ENCODE measurements at regions not wholly inside any gene's neighbourhood (a gene's known extent, or its start where the extent isn't known, plus 50 kb on each side); places are given as distances from the start of the nearest gene placed in this dataset.

- Histone ChIP-seq H3K4me3 (no peak overlapping the region), H3K4me1 (no peaks in the 10 kb centered on the region), H3K27me3 (no peaks in the 10 kb centered on the region), H3K27ac (no peak overlapping the region), H3K36me3 (no peaks in the 10 kb centered on the region), H3K9me3 (peaks cover 0 to 8% (median 2%) of the 10 kb centered on the region in 4 donors)
- DNase-seq (ENCODE audit: low spot score in 2 of 2), result no peak
- 74 to 78% methylated on average over 3 of the region's 3 CpGs for WGBS, 2 donors
- TF ChIP-seq, protein P1, sequence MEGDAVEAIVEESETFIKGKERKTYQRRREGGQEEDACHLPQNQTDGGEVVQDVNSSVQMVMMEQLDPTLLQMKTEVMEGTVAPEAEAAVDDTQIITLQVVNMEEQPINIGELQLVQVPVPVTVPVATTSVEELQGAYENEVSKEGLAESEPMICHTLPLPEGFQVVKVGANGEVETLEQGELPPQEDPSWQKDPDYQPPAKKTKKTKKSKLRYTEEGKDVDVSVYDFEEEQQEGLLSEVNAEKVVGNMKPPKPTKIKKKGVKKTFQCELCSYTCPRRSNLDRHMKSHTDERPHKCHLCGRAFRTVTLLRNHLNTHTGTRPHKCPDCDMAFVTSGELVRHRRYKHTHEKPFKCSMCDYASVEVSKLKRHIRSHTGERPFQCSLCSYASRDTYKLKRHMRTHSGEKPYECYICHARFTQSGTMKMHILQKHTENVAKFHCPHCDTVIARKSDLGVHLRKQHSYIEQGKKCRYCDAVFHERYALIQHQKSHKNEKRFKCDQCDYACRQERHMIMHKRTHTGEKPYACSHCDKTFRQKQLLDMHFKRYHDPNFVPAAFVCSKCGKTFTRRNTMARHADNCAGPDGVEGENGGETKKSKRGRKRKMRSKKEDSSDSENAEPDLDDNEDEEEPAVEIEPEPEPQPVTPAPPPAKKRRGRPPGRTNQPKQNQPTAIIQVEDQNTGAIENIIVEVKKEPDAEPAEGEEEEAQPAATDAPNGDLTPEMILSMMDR (IDR thresholded peaks at IDR 0.05), result no peak
- no peak for TF ChIP-seq EP300 (IDR thresholded peaks at IDR 0.05)
- TF ChIP-seq POLR2A (IDR thresholded peaks at IDR 0.05), result no peak
Observed at GRCh38 chr14:98682033-98682432, 590.0 kb downstream of the BCL11B start.

- TF ChIP-seq, protein P1 (IDR thresholded peaks at IDR 0.05), result no peak
- TF ChIP-seq POLR2A (IDR thresholded peaks at IDR 0.05), result no peak
- TF ChIP-seq EP300 (IDR thresholded peaks at IDR 0.05), result no peak
- 74 to 89% methylated on average over 2 of the region's 2 CpGs for WGBS, 2 donors
Observed at GRCh38 chr14:98682726-98683125, 589.3 kb downstream of the BCL11B start.

GRCh38 chr14:98684468-98684867, 587.5 kb downstream of the BCL11B start:
- no peak for TF ChIP-seq POLR2A (IDR thresholded peaks at IDR 0.05)
- no peak for TF ChIP-seq EP300 (IDR thresholded peaks at IDR 0.05)
- TF ChIP-seq, protein P1 (IDR thresholded peaks at IDR 0.05), result no peak
- WGBS, 2 donors, result 64 to 74% methylated on average over 4 of the region's 4 CpGs
- DNase-seq (ENCODE audit: low spot score in 2 of 2), result no peak

More at GRCh38 chr14:98682726-98683125, 589.3 kb downstream of the BCL11B start:
- Histone ChIP-seq H3K9me3 (peaks cover 0 to 3% (median 0%) of the 10 kb centered on the region in 4 donors), H3K27me3 (no peaks in the 10 kb centered on the region), H3K4me3 (no peak overlapping the region), H3K36me3 (no peaks in the 10 kb centered on the region), H3K4me1 (no peaks in the 10 kb centered on the region), H3K27ac (no peak overlapping the region)
- DNase-seq (ENCODE audit: low spot score in 2 of 2), result no peak

GRCh38 chr14:98685725-98686124, 586.3 kb downstream of the BCL11B start:
- H3K4me3 ChIP-seq, result no peak overlapping the region
- no peak for DNase-seq (ENCODE audit: low spot score in 2 of 2)
- TF ChIP-seq EP300 (IDR thresholded peaks at IDR 0.05) (no peak), POLR2A (IDR thresholded peaks at IDR 0.05) (no peak)
- TF ChIP-seq, protein P1 (IDR thresholded peaks at IDR 0.05), result no peak
- no peaks in the 10 kb centered on the region for H3K27me3 ChIP-seq
- H3K36me3 ChIP-seq, result no peaks in the 10 kb centered on the region
- H3K4me1 ChIP-seq, result no peaks in the 10 kb centered on the region
- H3K9me3 ChIP-seq, result no peaks in the 10 kb centered on the region
- H3K27ac ChIP-seq, result no peak overlapping the region
- WGBS, 2 donors, result 83 to 86% methylated on average over 6 of the region's 6 CpGs

More at GRCh38 chr14:98684468-98684867, 587.5 kb downstream of the BCL11B start:
- no peak overlapping the region for H3K4me3 ChIP-seq
- H3K27me3 ChIP-seq, result no peaks in the 10 kb centered on the region
- H3K27ac ChIP-seq, result no peak overlapping the region
- no peaks in the 10 kb centered on the region for H3K36me3 ChIP-seq
- H3K4me1 ChIP-seq, result no peaks in the 10 kb centered on the region
- H3K9me3 ChIP-seq, result no peaks in the 10 kb centered on the region

DNA sequence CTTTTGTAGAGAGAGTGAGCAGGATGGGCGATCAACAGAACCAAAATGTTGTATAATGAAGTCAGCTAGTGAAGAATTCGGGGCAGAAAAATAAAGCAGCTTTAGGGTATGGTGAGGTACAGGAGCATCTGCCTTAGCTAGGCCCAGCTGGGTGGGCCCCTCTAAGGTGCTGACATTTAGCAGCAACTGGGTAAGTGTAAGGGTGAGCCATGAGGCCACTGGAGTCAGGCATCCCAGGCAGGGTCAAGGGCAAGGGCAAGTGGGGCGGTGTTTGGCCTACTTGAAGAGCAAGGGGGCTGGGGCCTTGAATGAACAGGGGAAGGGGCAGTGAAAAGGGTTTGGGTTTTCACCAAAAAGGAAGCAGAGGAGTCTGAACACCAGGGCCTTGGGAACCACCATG, 583.6 kb downstream of the BCL11B start:
- TF ChIP-seq EP300 (IDR thresholded peaks at IDR 0.05) (no peak), POLR2A (IDR thresholded peaks at IDR 0.05) (no peak)
- TF ChIP-seq, protein P1 (IDR thresholded peaks at IDR 0.05), result no peak
- H3K4me3 ChIP-seq, result no peak overlapping the region
- H3K36me3 ChIP-seq, result no peaks in the 10 kb centered on the region
- no peaks in the 10 kb centered on the region for H3K4me1 ChIP-seq
- DNase-seq (ENCODE audit: low spot score in 2 of 2), result no peak
- no peak overlapping the region for H3K27ac ChIP-seq
- H3K9me3 ChIP-seq, result no peaks in the 10 kb centered on the region
- no peaks in the 10 kb centered on the region for H3K27me3 ChIP-seq
- 89% methylated on average over 3 of the region's 3 CpGs for WGBS, 2 donors
